GM12875 (cell line): ENCODE measurements at regions not wholly inside any gene's neighbourhood (a gene's known extent, or its start where the extent isn't known, plus 50 kb on each side); places are given as distances from the start of the nearest gene placed in this dataset.

Experiments used
- H3K4me3 ChIP-seq: one replicate; pipeline ENCODE4 v1.5.1; 2011; ENCODE audit warnings: low read depth, low read length, control low read depth
- TF ChIP-seq, protein P1 (sequence below): IDR thresholded peaks from 2 replicates; pipeline ENCODE4 v1.5.1; 2011; ENCODE audit warnings: low read depth, mild to moderate bottlenecking, control low read depth, inconsistent platforms, low read length, moderate library complexity, borderline replicate concordance; ENCODE audit not compliant: insufficient read depth

DNA sequence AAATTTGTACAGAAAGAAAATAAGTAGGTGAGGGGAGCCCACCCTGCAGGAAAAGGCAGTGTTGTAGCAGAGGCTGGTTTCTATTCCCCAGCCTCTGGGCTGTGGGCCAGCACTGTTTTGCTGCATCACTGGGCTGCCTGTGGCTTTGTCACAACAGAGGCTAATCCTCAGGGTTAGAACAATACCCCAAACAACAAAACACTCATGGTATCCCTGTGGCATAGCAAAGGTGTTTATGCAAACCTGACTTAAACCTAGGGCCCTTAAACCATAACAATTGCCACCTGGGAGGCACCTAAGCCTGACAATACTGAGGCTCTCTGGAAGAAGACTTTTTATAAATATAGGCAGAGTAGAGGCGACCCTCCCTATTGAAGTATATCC lies 314.7 kb downstream of the OLFM4 start:
- no peak overlapping the region for H3K4me3 ChIP-seq
- TF ChIP-seq, protein P1, sequence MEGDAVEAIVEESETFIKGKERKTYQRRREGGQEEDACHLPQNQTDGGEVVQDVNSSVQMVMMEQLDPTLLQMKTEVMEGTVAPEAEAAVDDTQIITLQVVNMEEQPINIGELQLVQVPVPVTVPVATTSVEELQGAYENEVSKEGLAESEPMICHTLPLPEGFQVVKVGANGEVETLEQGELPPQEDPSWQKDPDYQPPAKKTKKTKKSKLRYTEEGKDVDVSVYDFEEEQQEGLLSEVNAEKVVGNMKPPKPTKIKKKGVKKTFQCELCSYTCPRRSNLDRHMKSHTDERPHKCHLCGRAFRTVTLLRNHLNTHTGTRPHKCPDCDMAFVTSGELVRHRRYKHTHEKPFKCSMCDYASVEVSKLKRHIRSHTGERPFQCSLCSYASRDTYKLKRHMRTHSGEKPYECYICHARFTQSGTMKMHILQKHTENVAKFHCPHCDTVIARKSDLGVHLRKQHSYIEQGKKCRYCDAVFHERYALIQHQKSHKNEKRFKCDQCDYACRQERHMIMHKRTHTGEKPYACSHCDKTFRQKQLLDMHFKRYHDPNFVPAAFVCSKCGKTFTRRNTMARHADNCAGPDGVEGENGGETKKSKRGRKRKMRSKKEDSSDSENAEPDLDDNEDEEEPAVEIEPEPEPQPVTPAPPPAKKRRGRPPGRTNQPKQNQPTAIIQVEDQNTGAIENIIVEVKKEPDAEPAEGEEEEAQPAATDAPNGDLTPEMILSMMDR = no peak

DNA sequence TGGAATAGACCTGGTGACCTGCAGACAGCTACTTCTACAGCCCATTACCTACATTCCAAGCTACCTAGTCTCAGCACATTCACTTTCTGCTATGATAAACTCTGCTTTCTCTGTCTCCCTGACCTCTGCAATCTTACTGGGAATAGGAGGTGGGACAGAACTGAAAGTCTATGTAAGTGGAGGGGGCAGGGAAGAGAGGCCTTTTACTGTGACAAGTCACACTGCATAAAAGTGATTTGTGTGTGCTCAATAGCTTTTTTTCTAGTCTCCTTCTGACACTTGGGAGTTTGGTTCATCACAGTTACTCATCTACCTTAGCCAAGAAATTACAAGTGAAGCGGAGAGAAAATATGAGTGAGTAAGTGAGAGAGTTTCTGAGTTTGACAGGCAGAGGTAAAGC lies 322.4 kb downstream of the OLFM4 start:
- TF ChIP-seq, protein P1 = no peak
- no peak overlapping the region for H3K4me3 ChIP-seq

- TF ChIP-seq, protein P1 = no peak
These were observed 329.0 kb downstream of the OLFM4 start for GRCh38 chr13:53357582-53357981.

DNA sequence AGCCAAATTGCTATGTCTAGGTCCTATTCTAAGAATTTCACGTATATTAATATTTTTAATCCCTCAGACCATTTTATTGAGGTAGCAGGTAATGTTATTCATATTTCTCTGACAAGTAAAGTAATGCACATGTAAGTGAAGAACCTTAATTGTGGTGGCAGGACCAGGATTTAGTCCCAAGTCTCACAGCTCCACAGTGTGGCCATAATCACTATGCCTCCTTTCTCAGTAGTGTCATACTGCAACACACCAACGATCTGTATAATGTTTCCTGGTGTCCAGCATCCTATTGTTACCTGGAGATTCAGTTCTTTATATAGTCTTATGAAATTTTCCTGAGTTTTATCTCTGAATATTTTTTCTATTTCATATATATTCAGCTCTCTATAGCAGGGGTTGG lies 340.3 kb downstream of the OLFM4 start:
- TF ChIP-seq, protein P1 = no peak
- H3K4me3 ChIP-seq = no peak overlapping the region

More at GRCh38 chr13:53357582-53357981, 329.0 kb downstream of the OLFM4 start:
- H3K4me3 ChIP-seq = no peak overlapping the region

GRCh38 chr13:53379485-53379884 lies 350.9 kb downstream of the OLFM4 start:
- no peak overlapping the region for H3K4me3 ChIP-seq
- TF ChIP-seq, protein P1 = no peak

DNA sequence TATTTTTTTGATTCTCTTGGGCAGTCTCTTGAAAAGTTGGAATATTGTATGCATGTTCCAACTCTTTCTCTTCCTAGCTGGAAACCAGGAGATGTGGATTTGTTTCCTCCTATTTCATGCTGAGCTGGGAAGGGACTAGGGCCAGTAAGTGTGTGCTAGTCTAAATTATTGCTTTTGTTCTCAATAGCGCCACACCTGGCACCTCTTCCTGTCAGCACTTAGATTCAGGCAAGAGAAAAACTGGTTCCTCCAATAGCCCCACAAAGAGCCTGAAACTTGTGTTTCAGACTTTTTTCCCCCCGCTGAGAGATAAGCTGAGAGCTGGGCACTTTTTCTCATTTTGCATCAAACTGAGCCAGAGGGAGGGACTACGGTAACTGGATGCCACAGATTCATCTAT lies 353.4 kb downstream of the OLFM4 start:
- no peak overlapping the region for H3K4me3 ChIP-seq
- TF ChIP-seq, protein P1 = no peak

DNA sequence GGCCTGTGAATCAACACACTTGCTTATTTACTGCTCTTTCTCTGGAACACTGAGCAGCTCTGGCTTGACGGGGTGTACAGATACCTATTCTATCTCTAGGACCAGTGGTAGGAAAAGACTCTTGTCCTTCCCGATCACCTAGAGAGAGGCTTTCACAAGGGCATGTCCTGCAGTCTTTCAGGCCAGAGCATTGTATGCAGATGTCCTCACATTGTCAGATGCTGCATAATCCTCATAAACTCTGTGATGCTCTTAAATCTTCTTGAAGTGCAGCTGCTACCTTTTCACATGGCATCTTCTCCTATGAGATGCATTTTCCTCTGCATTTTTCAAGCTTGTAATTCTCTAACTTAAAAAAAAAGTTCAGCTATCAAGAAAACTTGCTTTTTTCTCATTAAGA lies 369.4 kb downstream of the OLFM4 start:
- H3K4me3 ChIP-seq = no peak overlapping the region
- TF ChIP-seq, protein P1 = no peak
